AG04449 (cell line): ENCODE measurements at regions not wholly inside any gene's neighbourhood (a gene's known extent, or its start where the extent isn't known, plus 50 kb on each side); places are given as distances from the start of the nearest gene placed in this dataset.

Experiments
- CTCF ChIA-PET: fragments of 350-600 bp; formaldehyde crosslinking; extraction: SDS; loops from one replicate; lab custom pipeline; 2021; ENCODE audit warnings: antibody characterized with exemption; lab: Yijun Ruan, JAX
- POLR2A ChIA-PET: fragments of 400-600, 350-600 bp; formaldehyde crosslinking; extraction: SDS; loops from one replicate; lab custom pipeline; 2020; ENCODE audit warnings: antibody characterized with exemption, inconsistent platforms; lab: Yijun Ruan, JAX
- DNase-seq: peaks from one replicate; pipeline ENCODE4 v3.0.0-alpha.2; 2010; ENCODE audit warnings: low read depth, low spot score
- H3K4me3 ChIP-seq: 2 replicates; pipeline ENCODE4 v1.5.1; 2011; ENCODE audit warnings: low read depth, mild to moderate bottlenecking, control low read depth, low read length
- CTCF ChIP-seq: IDR thresholded peaks from one replicate; pipeline ENCODE4 v1.5.1; 2011; ENCODE audit warnings: mild to moderate bottlenecking, moderate library complexity, low read length, control low read depth, inconsistent platforms; ENCODE audit not compliant: insufficient read depth; ENCODE audit errors: missing control alignments

DNA sequence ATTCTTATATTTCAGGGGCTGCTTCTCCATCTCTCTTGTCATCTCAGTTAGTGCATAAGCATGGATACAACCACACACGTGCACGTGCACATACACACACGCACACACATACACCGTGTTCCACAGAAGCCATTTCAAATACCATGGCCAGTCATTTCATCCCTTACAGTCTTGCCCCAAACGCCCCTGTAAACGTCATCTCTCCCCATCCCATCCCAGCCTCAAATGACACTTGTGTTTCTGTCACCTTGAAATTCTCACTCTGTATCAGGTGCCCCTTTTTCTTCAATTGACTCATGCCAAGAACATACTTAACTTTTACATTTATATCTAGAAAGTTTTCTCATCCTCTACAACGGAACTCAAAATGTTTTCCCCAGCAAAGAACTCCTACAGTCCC is 220.5 kb downstream of the IRS2 start:
- no peak for DNase-seq
- no peak overlapping the region for H3K4me3 ChIP-seq
- no peak for TF ChIP-seq CTCF
- ChIA-PET POLR2A (no interaction called here), CTCF (no interaction called here)

- DNase-seq = no peak
Measured at GRCh38 chr13:109548374-109548773, 238.0 kb downstream of the IRS2 start.

DNA sequence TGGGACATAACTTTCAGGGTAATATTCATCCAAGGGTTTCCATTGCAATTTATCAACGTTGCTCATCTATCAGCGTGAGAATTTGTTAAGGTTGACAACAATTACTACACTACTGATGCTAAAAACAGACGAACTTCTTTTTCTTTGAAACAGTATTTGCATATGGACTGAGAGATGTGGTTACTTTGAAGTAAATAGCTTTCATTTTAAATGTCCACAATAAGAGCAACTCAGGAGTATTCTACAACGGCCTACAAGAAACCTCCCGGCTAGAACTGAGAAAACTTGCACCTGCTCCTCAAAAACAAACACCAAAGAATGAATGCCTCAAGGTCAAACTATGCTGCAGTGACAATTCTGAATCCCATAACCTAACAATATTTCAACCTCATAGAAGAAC is 238.4 kb downstream of the IRS2 start:
- no peak overlapping the region for H3K4me3 ChIP-seq
- no peak for DNase-seq
- TF ChIP-seq CTCF = no peak
- CTCF ChIA-PET = interaction anchor here (0.8 kb wide), 1 partner anchor 105 kb away, joined by 3 read pairs; no protein-coding TSS in a partner anchor
- POLR2A ChIA-PET = no interaction called here

More at GRCh38 chr13:109548374-109548773, 238.0 kb downstream of the IRS2 start:
- ChIA-PET CTCF (interaction anchor here (0.8 kb wide), 1 partner anchor 104 kb away, joined by 3 read pairs; no protein-coding TSS in a partner anchor), POLR2A (no interaction called here)
- H3K4me3 ChIP-seq = no peak overlapping the region
- TF ChIP-seq CTCF = no peak

GRCh38 chr13:109545931-109546330 is 240.5 kb downstream of the IRS2 start:
- ChIA-PET CTCF (no interaction called here), POLR2A (no interaction called here)
- DNase-seq = no peak
- no peak for TF ChIP-seq CTCF
- no peak overlapping the region for H3K4me3 ChIP-seq

DNA sequence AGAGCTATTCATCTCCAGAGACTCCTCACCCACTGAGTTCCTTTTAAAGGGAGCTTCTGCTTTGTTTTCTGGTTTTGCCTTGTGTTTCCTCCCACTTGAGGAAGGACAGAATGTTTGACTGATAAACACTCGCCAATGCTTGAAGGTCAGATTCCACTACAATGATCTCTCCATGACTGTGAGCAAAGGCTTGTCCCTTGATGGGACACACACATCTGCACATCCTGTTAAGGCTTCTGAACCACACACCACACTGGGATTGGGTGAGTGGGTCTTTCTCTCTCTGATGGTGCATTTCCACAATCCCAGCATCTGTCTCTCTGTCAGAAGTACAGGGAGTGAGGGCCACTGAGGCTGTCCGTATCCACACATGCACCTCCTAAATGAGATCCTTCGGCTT is 245.3 kb downstream of the IRS2 start:
- TF ChIP-seq CTCF = no peak
- no peak overlapping the region for H3K4me3 ChIP-seq
- ChIA-PET POLR2A (no interaction called here), CTCF (no interaction called here)
- DNase-seq = no peak

DNA sequence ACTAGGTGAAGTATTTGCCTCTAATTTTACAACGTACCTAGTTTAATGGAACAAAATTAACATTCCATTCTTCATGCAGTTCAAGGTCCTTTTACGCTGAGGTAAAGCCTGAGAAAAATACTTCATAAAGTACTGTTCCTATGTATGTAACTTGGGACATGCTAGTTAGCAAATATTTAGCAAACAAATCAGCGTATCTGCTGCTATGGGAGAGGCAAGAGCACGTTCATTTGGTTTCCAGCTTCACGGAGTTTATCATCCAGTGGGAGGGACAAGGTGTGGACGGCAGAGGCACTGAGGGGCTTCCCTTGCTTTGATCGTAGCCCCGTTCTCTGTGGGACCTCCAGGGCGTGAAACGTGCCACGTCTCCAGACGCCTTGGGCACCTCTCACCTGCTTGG is 248.8 kb downstream of the IRS2 start:
- H3K4me3 ChIP-seq = no peak overlapping the region
- no peak for DNase-seq
- POLR2A ChIA-PET = no interaction called here
- CTCF ChIA-PET = no interaction called here
- TF ChIP-seq CTCF = no peak

GRCh38 chr13:109533350-109533749 is 253.0 kb downstream of the IRS2 start:
- ChIA-PET CTCF (no interaction called here), POLR2A (no interaction called here)
- no peak overlapping the region for H3K4me3 ChIP-seq
- no peak for DNase-seq
- no peak for TF ChIP-seq CTCF
